ENCODE measurements at regions not wholly inside any gene's neighbourhood (a gene's known extent, or its start where the extent isn't known, plus 50 kb on each side); places are given as distances from the start of the nearest gene placed in this dataset.

DNA sequence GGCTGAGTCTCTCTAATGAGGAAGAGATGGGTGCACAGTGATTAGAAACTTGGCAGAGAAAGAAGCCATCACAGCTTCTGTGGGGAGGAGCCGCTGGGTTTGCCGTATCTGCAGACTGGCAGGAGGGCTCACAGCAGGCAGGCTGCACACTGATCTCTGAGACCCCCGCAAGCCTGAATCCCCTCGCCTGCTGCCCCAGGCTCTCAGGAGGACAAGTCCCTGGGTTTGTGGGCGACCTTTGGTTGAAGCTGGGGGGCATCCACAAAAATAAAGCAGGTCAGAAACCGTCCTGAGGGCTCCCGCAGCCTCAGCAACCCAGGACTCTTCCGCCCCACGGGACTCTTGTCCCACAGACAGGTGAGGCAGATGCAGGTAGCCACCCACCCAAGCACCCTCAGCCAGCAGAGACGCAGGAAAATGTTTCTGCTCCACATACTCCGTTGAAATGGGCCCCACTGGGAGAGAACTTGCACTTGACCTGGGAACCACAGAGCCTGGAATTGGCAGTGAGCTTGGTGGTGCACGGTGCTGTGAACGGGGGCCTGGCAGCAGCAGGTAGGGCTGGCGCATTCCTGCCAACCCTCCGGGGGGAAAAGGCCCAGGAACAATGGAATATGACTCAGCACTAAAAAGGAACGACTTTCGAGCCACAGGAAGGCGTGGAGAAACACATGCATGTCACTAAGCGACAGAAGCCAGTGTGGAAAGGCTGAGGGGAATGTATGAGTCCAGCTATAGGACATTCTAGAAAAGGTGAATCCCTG is 89.9 kb downstream of the YTHDF1 start:
- H3K9ac ChIP-seq (ENCODE audit: insufficient read depth, low read depth, low read length), result no peak overlapping the region
- H3K79me2 ChIP-seq (ENCODE audit: insufficient read depth, low read length), result no peaks in the 10 kb centered on the region
- peak in 1 of 2 experiments; percentile 17; a peak in 1 of 4 replicates for TF ChIP-seq MAFK (conservative IDR thresholded peaks at IDR 0.05 in 1 of 2, IDR thresholded peaks at IDR 0.05 in 1 of 2; ENCODE audit: low read length in 2 of 2)
- TF ChIP-seq NFE2L2 (IDR thresholded peaks at IDR 0.05; ENCODE audit: low read length), result peak; percentile 77
- TF ChIP-seq ATRX (CRISPR knock-in tag; IDR thresholded peaks at IDR 0.05; ENCODE audit: borderline replicate concordance), result no peak
- H2AFZ ChIP-seq (ENCODE audit: low read length), result no peak overlapping the region
- intact Hi-C loops (cut with micrococcal nuclease; ENCODE audit: unreplicated experiment), result no loop called here
- no TSS peak for BruUV-seq (replicated peaks)
- ATAC-seq, result no peak
- peaks cover 41 to 99% of the 10 kb centered on the region in 2 experiments for H3K27me3 ChIP-seq (ENCODE audit: control insufficient read depth in 1 of 2, insufficient read depth in 2 of 2, low read length in 2 of 2)
- H3K4me3 ChIP-seq (replicated peaks in 1 of 3; ENCODE audit: insufficient read depth in 1 of 3, low read depth in 2 of 3, low read length in 3 of 3), result no peak overlapping the region
- in situ Hi-C loops (cut with HindIII; ENCODE audit: extremely low pct_ligation_motif_present, low pct_unique_long_range_greater_than_20kb), result no loop called here
- ChIA-PET CTCF (ENCODE audit: low intra/inter-chr PET ratio, low total read pairs) (no interaction called here), POLR2A (no interaction called here)
- no peak for FAIRE-seq
- no peaks in the 10 kb centered on the region for H3K9me3 ChIP-seq (ENCODE audit: low read length)
- 6% methylated on average over 17 of the region's 19 CpGs for WGBS (ENCODE audit: low lambda C conversion rate)
- DNase-seq (ENCODE audit: low spot score), result no peak
- no peaks in the 10 kb centered on the region for H3K36me3 ChIP-seq (replicated peaks in 1 of 2; ENCODE audit: control insufficient read depth in 1 of 2, insufficient read depth in 2 of 2, low read length in 2 of 2)
- no peak overlapping the region for H3K4me2 ChIP-seq (ENCODE audit: low read depth, low read length)
- H4K20me1 ChIP-seq (ENCODE audit: insufficient read depth, low read length), result peaks cover 10% of the 10 kb centered on the region; the same call in 1 of the 2 replicates
- H3K4me1 ChIP-seq (ENCODE audit: insufficient read depth, low read length), result no peaks in the 10 kb centered on the region
- H3K27ac ChIP-seq (ENCODE audit: extremely low read length, insufficient read depth, low read length), result no peak overlapping the region

DNA sequence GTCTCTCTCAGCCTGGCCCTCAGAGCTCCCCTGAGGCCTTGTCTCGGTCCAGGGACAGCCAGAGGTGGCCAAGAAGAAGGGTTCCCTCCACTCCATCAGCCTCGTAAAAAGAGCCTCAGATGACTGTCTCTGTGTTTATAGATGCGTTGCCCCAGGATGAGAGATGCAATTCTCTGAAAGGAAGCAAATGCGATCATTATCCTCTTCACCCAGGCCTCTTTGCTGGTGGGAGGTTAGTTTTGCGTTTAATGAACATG is 90.4 kb downstream of the YTHDF1 start:
- Histone ChIP-seq H3K27ac (ENCODE audit: extremely low read length, insufficient read depth, low read length) (no peak overlapping the region), H3K4me2 (ENCODE audit: low read depth, low read length) (no peak overlapping the region), H3K79me2 (ENCODE audit: insufficient read depth, low read length) (no peaks in the 10 kb centered on the region), H3K36me3 (replicated peaks in 1 of 2; ENCODE audit: control insufficient read depth in 1 of 2, insufficient read depth in 2 of 2, low read length in 2 of 2) (no peaks in the 10 kb centered on the region), H3K4me3 (replicated peaks in 1 of 3; ENCODE audit: insufficient read depth in 1 of 3, low read depth in 2 of 3, low read length in 3 of 3) (no peak overlapping the region), H3K9me3 (ENCODE audit: low read length) (no peaks in the 10 kb centered on the region), H3K9ac (ENCODE audit: insufficient read depth, low read depth, low read length) (no peak overlapping the region), H2AFZ (ENCODE audit: low read length) (no peak overlapping the region), H3K27me3 (ENCODE audit: control insufficient read depth in 1 of 2, insufficient read depth in 2 of 2, low read length in 2 of 2) (peaks cover 38 to 99% of the 10 kb centered on the region in 2 experiments), H3K4me1 (ENCODE audit: insufficient read depth, low read length) (no peaks in the 10 kb centered on the region), H4K20me1 (ENCODE audit: insufficient read depth, low read length) (peaks cover 10% of the 10 kb centered on the region; the same call in 1 of the 2 replicates)
- ChIA-PET POLR2A (no interaction called here), CTCF (ENCODE audit: low intra/inter-chr PET ratio, low total read pairs) (no interaction called here)
- in situ Hi-C loops (cut with HindIII; ENCODE audit: extremely low pct_ligation_motif_present, low pct_unique_long_range_greater_than_20kb) (no loop called here), intact Hi-C loops (cut with micrococcal nuclease; ENCODE audit: unreplicated experiment) (no loop called here)
- 9% methylated on average over 5 of the region's 5 CpGs for WGBS (ENCODE audit: low lambda C conversion rate)
- DNase-seq (ENCODE audit: low spot score) (no peak), ATAC-seq (no peak), FAIRE-seq (no peak)
- no TSS peak for BruUV-seq (replicated peaks)
- TF ChIP-seq, protein P1, sequence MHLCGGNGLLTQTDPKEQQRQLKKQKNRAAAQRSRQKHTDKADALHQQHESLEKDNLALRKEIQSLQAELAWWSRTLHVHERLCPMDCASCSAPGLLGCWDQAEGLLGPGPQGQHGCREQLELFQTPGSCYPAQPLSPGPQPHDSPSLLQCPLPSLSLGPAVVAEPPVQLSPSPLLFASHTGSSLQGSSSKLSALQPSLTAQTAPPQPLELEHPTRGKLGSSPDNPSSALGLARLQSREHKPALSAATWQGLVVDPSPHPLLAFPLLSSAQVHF (CRISPR knock-in tag; IDR thresholded peaks at IDR 0.05), result no peak
- TF ChIP-seq MEIS2 (CRISPR knock-in tag; IDR thresholded peaks at IDR 0.05) (no peak), ZNF615 (CRISPR knock-in tag; IDR thresholded peaks at IDR 0.05; ENCODE audit: borderline replicate concordance) (no peak)
- TF ChIP-seq, protein P2, sequence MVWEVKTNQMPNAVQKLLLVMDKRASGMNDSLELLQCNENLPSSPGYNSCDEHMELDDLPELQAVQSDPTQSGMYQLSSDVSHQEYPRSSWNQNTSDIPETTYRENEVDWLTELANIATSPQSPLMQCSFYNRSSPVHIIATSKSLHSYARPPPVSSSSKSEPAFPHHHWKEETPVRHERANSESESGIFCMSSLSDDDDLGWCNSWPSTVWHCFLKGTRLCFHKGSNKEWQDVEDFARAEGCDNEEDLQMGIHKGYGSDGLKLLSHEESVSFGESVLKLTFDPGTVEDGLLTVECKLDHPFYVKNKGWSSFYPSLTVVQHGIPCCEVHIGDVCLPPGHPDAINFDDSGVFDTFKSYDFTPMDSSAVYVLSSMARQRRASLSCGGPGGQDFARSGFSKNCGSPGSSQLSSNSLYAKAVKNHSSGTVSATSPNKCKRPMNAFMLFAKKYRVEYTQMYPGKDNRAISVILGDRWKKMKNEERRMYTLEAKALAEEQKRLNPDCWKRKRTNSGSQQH (CRISPR knock-in tag; IDR thresholded peaks at IDR 0.05; ENCODE audit: low read depth), result no peak
- TF ChIP-seq, protein P3, sequence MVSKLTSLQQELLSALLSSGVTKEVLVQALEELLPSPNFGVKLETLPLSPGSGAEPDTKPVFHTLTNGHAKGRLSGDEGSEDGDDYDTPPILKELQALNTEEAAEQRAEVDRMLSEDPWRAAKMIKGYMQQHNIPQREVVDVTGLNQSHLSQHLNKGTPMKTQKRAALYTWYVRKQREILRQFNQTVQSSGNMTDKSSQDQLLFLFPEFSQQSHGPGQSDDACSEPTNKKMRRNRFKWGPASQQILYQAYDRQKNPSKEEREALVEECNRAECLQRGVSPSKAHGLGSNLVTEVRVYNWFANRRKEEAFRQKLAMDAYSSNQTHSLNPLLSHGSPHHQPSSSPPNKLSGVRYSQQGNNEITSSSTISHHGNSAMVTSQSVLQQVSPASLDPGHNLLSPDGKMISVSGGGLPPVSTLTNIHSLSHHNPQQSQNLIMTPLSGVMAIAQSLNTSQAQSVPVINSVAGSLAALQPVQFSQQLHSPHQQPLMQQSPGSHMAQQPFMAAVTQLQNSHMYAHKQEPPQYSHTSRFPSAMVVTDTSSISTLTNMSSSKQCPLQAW (CRISPR knock-in tag; IDR thresholded peaks at IDR 0.05), result no peak
- TF ChIP-seq, protein P4, sequence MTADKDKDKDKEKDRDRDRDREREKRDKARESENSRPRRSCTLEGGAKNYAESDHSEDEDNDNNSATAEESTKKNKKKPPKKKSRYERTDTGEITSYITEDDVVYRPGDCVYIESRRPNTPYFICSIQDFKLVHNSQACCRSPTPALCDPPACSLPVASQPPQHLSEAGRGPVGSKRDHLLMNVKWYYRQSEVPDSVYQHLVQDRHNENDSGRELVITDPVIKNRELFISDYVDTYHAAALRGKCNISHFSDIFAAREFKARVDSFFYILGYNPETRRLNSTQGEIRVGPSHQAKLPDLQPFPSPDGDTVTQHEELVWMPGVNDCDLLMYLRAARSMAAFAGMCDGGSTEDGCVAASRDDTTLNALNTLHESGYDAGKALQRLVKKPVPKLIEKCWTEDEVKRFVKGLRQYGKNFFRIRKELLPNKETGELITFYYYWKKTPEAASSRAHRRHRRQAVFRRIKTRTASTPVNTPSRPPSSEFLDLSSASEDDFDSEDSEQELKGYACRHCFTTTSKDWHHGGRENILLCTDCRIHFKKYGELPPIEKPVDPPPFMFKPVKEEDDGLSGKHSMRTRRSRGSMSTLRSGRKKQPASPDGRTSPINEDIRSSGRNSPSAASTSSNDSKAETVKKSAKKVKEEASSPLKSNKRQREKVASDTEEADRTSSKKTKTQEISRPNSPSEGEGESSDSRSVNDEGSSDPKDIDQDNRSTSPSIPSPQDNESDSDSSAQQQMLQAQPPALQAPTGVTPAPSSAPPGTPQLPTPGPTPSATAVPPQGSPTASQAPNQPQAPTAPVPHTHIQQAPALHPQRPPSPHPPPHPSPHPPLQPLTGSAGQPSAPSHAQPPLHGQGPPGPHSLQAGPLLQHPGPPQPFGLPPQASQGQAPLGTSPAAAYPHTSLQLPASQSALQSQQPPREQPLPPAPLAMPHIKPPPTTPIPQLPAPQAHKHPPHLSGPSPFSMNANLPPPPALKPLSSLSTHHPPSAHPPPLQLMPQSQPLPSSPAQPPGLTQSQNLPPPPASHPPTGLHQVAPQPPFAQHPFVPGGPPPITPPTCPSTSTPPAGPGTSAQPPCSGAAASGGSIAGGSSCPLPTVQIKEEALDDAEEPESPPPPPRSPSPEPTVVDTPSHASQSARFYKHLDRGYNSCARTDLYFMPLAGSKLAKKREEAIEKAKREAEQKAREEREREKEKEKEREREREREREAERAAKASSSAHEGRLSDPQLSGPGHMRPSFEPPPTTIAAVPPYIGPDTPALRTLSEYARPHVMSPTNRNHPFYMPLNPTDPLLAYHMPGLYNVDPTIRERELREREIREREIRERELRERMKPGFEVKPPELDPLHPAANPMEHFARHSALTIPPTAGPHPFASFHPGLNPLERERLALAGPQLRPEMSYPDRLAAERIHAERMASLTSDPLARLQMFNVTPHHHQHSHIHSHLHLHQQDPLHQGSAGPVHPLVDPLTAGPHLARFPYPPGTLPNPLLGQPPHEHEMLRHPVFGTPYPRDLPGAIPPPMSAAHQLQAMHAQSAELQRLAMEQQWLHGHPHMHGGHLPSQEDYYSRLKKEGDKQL (CRISPR knock-in tag; IDR thresholded peaks at IDR 0.05; ENCODE audit: low read depth), result no peak

Measured in HepG2 (cell line).